GM19438 (cell line): ENCODE measurements at regions not wholly inside any gene's neighbourhood (a gene's known extent, or its start where the extent isn't known, plus 50 kb on each side); places are given as distances from the start of the nearest gene placed in this dataset.

Experiments used
- ATAC-seq: cut with Tn5 transposase; IDR thresholded peaks from one replicate; pipeline ENCODE4 v1.9.1; 2021; ENCODE audit warnings: low read depth; ENCODE audit not compliant: unreplicated experiment

- ATAC-seq, result no peak
Observed at GRCh38 chr2:188181067-188181838, 110.4 kb upstream of the GULP1 start.

- no peak for ATAC-seq
Observed at GRCh38 chr2:188181884-188182283, 109.8 kb upstream of the GULP1 start.

GRCh38 chr2:188187726-188188125 is 103.9 kb upstream of the GULP1 start:
- no peak for ATAC-seq

- ATAC-seq, result no peak
Observed at GRCh38 chr2:188189356-188189755, 102.3 kb upstream of the GULP1 start.

GRCh38 chr2:188193230-188193629 is 98.4 kb upstream of the GULP1 start:
- no peak for ATAC-seq

- no peak for ATAC-seq
Observed at GRCh38 chr2:188196343-188197008, 95.2 kb upstream of the GULP1 start.

- ATAC-seq, result no peak
Observed at GRCh38 chr2:188199716-188200128, 92.0 kb upstream of the GULP1 start.

- ATAC-seq, result no peak
Observed at GRCh38 chr2:188201639-188202038, 90.0 kb upstream of the GULP1 start.

- no peak for ATAC-seq
Observed at GRCh38 chr2:188202777-188203176, 88.9 kb upstream of the GULP1 start.

GRCh38 chr2:188203776-188204175 is 87.9 kb upstream of the GULP1 start:
- no peak for ATAC-seq

GRCh38 chr2:188204824-188205223 is 86.8 kb upstream of the GULP1 start:
- ATAC-seq, result no peak

- ATAC-seq, result no peak
Observed at GRCh38 chr2:188207554-188207953, 84.1 kb upstream of the GULP1 start.

- no peak for ATAC-seq
Observed at GRCh38 chr2:188209218-188209617, 82.5 kb upstream of the GULP1 start.

- ATAC-seq, result no peak
Observed at GRCh38 chr2:188217264-188217663, 74.4 kb upstream of the GULP1 start.

- ATAC-seq, result no peak
Observed at GRCh38 chr2:188219541-188219940, 72.1 kb upstream of the GULP1 start.

- ATAC-seq, result no peak
Observed at GRCh38 chr2:188220535-188220934, 71.1 kb upstream of the GULP1 start.

GRCh38 chr2:188227713-188228112 is 64.0 kb upstream of the GULP1 start:
- ATAC-seq, result no peak

GRCh38 chr2:188235364-188235763 is 56.3 kb upstream of the GULP1 start:
- ATAC-seq, result peak; percentile 62

- ATAC-seq, result no peak
Observed at GRCh38 chr2:188238386-188238785, 53.3 kb upstream of the GULP1 start.
